Type B pancreatic cell (in vitro differentiated cells): ENCODE measurements at regions not wholly inside any gene's neighbourhood (a gene's known extent, or its start where the extent isn't known, plus 50 kb on each side); places are given as distances from the start of the nearest gene placed in this dataset.

ENCODE experiments used
- DNase-seq: peaks from one replicate; pipeline ENCODE4 v3.0.0; 2021; ENCODE audit warnings: mixed read lengths; ENCODE audit not compliant: unreplicated experiment; ENCODE audit errors: extremely low spot score
- H3K27ac Mint-ChIP-seq: 2 replicates; pipeline ENCODE4 v1.8.0; 2021; ENCODE audit warnings: mild to moderate bottlenecking, mixed read lengths
- H3K27me3 Mint-ChIP-seq: 2 replicates; pipeline ENCODE4 v1.8.0; 2021; ENCODE audit warnings: mixed read lengths
- H3K36me3 Mint-ChIP-seq: 2 replicates; pipeline ENCODE4 v1.8.0; 2021; ENCODE audit warnings: mixed read lengths
- H3K4me1 Mint-ChIP-seq: one replicate; pipeline ENCODE4 v1.8.0; 2021; ENCODE audit warnings: mixed read lengths; ENCODE audit not compliant: unreplicated experiment
- H3K4me3 Mint-ChIP-seq: 2 replicates; pipeline ENCODE4 v1.8.0; 2021; ENCODE audit warnings: mild to moderate bottlenecking, mixed read lengths
- H3K9me3 Mint-ChIP-seq: 2 replicates; pipeline ENCODE4 v1.8.0; 2021; ENCODE audit warnings: mixed read lengths
- TF ChIP-seq, protein P1 (sequence below): fragments of 200-600 bp; sonication (generic); conservative IDR thresholded peaks from 2 replicates; pipeline ENCODE4 v1.5.0; 2021; ENCODE audit warnings: antibody characterized with exemption, mild to moderate bottlenecking

DNA sequence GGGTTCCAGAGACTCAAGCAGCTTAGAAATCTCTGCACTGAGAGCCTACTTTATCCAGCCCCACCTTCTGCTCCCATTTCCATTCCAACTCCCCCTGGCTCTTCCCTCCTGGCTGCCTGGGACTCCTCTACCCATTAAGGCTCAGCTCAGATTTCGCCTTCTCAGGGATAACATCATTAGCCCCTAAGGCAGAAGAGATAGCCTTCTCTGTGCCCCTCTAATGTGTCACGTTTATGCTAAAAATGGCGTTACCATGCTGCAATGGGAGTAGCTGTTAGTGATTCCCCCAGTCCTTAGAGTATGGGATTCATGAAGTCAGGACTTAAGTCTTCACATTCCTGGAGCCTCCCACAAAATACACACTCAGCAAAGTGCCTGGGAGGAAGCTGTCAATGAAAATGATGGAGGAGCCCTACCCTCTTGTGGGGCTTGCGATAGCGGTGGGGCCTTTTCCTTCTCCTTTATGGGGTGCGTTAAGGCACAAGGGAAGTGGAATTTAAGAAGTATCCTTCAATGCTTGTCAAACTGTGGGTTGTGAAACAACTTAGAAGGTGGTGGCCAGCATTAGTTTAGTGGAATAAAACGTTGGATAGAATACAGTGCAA lies 144.7 kb upstream of the COPS8 start:
- DNase-seq: no peak
- peaks cover 11% of the 10 kb centered on the region for H3K27me3 Mint-ChIP-seq
- peaks cover 44% of the 10 kb centered on the region for H3K4me1 Mint-ChIP-seq
- no peaks in the 10 kb centered on the region for H3K9me3 Mint-ChIP-seq
- H3K27ac Mint-ChIP-seq: no peak overlapping the region
- H3K36me3 Mint-ChIP-seq: no peaks in the 10 kb centered on the region
- TF ChIP-seq, protein P1, sequence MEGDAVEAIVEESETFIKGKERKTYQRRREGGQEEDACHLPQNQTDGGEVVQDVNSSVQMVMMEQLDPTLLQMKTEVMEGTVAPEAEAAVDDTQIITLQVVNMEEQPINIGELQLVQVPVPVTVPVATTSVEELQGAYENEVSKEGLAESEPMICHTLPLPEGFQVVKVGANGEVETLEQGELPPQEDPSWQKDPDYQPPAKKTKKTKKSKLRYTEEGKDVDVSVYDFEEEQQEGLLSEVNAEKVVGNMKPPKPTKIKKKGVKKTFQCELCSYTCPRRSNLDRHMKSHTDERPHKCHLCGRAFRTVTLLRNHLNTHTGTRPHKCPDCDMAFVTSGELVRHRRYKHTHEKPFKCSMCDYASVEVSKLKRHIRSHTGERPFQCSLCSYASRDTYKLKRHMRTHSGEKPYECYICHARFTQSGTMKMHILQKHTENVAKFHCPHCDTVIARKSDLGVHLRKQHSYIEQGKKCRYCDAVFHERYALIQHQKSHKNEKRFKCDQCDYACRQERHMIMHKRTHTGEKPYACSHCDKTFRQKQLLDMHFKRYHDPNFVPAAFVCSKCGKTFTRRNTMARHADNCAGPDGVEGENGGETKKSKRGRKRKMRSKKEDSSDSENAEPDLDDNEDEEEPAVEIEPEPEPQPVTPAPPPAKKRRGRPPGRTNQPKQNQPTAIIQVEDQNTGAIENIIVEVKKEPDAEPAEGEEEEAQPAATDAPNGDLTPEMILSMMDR: no peak
- no peak overlapping the region for H3K4me3 Mint-ChIP-seq

GRCh38 chr2:236941551-236941950 lies 144.1 kb upstream of the COPS8 start:
- TF ChIP-seq, protein P1: no peak
- Mint-ChIP-seq H3K27me3 (peaks cover 11% of the 10 kb centered on the region), H3K4me3 (no peak overlapping the region), H3K27ac (no peak overlapping the region), H3K4me1 (peaks cover 44% of the 10 kb centered on the region), H3K36me3 (no peaks in the 10 kb centered on the region), H3K9me3 (no peaks in the 10 kb centered on the region)
- no peak for DNase-seq

DNA sequence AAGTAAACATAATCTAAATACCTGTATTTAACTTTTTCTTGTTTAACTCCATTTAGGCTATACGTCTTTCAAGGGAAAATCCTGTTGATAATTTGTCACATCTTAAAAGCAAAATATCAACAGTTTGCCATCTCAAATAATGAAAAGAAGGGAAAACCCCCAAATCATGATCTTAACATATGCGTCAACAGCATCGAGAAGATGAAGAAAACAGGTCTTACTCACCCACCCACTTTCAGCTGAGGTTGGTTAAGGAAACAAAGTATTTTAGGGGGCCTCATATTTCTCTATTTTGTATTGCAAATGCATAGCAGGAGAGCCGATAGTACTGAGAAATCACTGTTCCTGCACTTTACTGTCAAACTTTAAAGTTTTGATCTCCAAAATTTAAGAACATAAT lies 143.1 kb upstream of the COPS8 start:
- peaks cover 7% of the 10 kb centered on the region for H3K27me3 Mint-ChIP-seq
- no peak for DNase-seq
- no peaks in the 10 kb centered on the region for H3K9me3 Mint-ChIP-seq
- H3K4me1 Mint-ChIP-seq: peaks cover 53% of the 10 kb centered on the region
- H3K27ac Mint-ChIP-seq: no peak overlapping the region
- TF ChIP-seq, protein P1: no peak
- no peak overlapping the region for H3K4me3 Mint-ChIP-seq
- no peaks in the 10 kb centered on the region for H3K36me3 Mint-ChIP-seq

- no peak for DNase-seq
- H3K27me3 Mint-ChIP-seq: peaks cover 7% of the 10 kb centered on the region
- no peaks in the 10 kb centered on the region for H3K9me3 Mint-ChIP-seq
- peaks cover 53% of the 10 kb centered on the region for H3K4me1 Mint-ChIP-seq
- no peaks in the 10 kb centered on the region for H3K36me3 Mint-ChIP-seq
- no peak overlapping the region for H3K4me3 Mint-ChIP-seq
- no peak overlapping the region for H3K27ac Mint-ChIP-seq
- TF ChIP-seq, protein P1: no peak
Observed at GRCh38 chr2:236943068-236943467, 142.6 kb upstream of the COPS8 start.

DNA sequence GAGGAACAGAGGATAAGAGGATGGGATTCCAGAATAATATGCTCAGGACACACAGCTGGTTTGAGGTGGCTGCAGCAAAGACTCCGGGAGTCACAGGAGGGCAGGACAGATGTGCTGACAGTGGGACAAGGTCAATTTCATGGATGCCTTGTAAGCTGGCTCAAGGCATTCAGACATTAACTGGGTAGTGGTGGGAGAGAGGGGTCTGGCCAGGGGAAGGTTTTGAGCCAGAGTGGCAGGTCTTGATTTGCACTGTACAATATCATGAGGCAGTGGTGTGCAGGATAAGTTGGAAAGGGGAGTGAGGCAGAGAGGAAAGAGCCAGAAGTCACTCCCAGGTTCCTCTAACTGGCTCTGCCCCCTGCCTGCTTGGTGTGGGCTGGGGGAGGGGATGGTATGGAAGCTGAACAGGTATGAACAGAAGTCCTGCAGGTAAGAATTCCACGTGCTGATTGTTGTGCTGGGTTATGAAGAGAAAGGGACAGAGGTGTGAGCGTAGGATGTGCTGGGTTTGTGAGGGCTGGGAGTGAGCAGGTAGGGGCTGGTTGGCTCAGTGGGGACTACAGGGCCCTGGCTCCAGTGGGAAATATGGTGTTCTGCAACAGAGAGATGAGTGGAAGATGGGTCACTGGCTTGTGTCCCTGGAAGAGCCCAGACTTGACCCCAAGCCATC lies 141.7 kb upstream of the COPS8 start:
- DNase-seq: no peak
- Mint-ChIP-seq H3K36me3 (no peaks in the 10 kb centered on the region), H3K4me1 (peaks cover 45% of the 10 kb centered on the region)

More for the DNA sequence above, 141.7 kb upstream of the COPS8 start:
- TF ChIP-seq, protein P1: no peak
- H3K9me3 Mint-ChIP-seq: no peaks in the 10 kb centered on the region
- H3K4me3 Mint-ChIP-seq: no peak overlapping the region
- peaks cover 7% of the 10 kb centered on the region for H3K27me3 Mint-ChIP-seq
- H3K27ac Mint-ChIP-seq: no peak overlapping the region
